Transverse colon (tissue), 4 donors: ENCODE measurements at regions not wholly inside any gene's neighbourhood (a gene's known extent, or its start where the extent isn't known, plus 50 kb on each side); places are given as distances from the start of the nearest gene placed in this dataset.
"Not testable (repeated sequence)": the region's sequence is repeated elsewhere in the genome, so short reads cannot be mapped to it uniquely, and the experiment has no call there.

Experiments used
- DNase-seq: peaks from one replicate; pipeline ENCODE4 v3.0.0-alpha.2; 2019
- H3K27ac ChIP-seq, 4 donors: fragments of 200-600 bp; sonication (generic); 2 replicates each; pipeline ENCODE4 v1.5.1; 2016 to 2018; ENCODE audit warnings: inconsistent platforms in 4 of 4
- H3K27me3 ChIP-seq: fragments of 200-600 bp; sonication (generic); 2 replicates; pipeline ENCODE4 v1.5.1; 2017; ENCODE audit warnings: inconsistent platforms
- H3K36me3 ChIP-seq, 4 donors: fragments of 200-600 bp; sonication (generic); 2 replicates each; pipeline ENCODE4 v1.5.1; 2017 to 2019; ENCODE audit warnings: inconsistent platforms in 4 of 4
- H3K4me1 ChIP-seq, 4 donors: fragments of 200-600 bp; sonication (generic); 2 replicates each; pipeline ENCODE4 v1.5.1; 2017 to 2020; ENCODE audit warnings: inconsistent platforms in 4 of 4
- H3K4me3 ChIP-seq, 4 donors: fragments of 200-600 bp; sonication (generic); 1 replicate in 1 of 4; 2 replicates in 3 of 4; pipeline versions ENCODE4 v1.5.1 to v1.6.1; 2017 to 2019; ENCODE audit warnings: inconsistent platforms in 4 of 4
- H3K9me3 ChIP-seq, 2 donors: fragments of 200-600 bp; sonication (generic); 2 replicates each; pipeline ENCODE4 v1.5.1; 2017 to 2019; ENCODE audit warnings: inconsistent platforms in 2 of 2
- EP300 ChIP-seq: sonication (generic); formaldehyde crosslinking; IDR thresholded peaks from one replicate; pipeline ENCODE4 v1.6.1; 2017; ENCODE audit warnings: antibody characterized with exemption, low read depth
- POLR2A ChIP-seq: fragments of 450-650 bp; IDR thresholded peaks from one replicate; pipeline ENCODE4 v1.6.1; 2016; ENCODE audit warnings: antibody characterized with exemption, mild to moderate bottlenecking, moderate library complexity
- POLR2AphosphoS5 ChIP-seq, 3 donors: sonication (generic); formaldehyde crosslinking; IDR thresholded peaks; one replicate each; pipeline ENCODE4 v1.6.1; 2016; ENCODE audit warnings: antibody characterized with exemption in 3 of 3
- WGBS, 2 donors: methylation state at CpG; one replicate each; pipeline ENCODE4 v1.1.5; 2018; ENCODE audit warnings: low coverage in 1 of 2; 5-methylcytosine and 5-hydroxymethylcytosine counted together
- in situ Hi-C, 4 donors: fragments of 200-750 bp; cut with MboI; loops; one replicate each; pipeline versions ENCODE4 v1.15.0 to v1.15.1; 2017; ENCODE audit warnings: low sequenced_read_pairs in 3 of 4, low pct_ligation_motif_present in 1 of 4, low pct_unique_long_range_greater_than_20kb in 1 of 4
- intact Hi-C: fragments of 100-400 bp; cut with DNase I; formaldehyde crosslinking; loops from one replicate; pipeline ENCODE4 v1.15.1; 2023; ENCODE audit warnings: low total_unique reads
- TF ChIP-seq, protein P1 (sequence below), 5 experiments: fragments of 200-600 bp in 3 of 5; fragments of 450-650 bp in 2 of 5; sonication (generic) in 3 of 5; IDR thresholded peaks; 1 replicate in 2 of 5; 2 replicates in 3 of 5; pipeline ENCODE4 v1.5.1; 2016 to 2017; ENCODE audit warnings: antibody characterized with exemption in 5 of 5, inconsistent platforms in 3 of 5, mild to moderate bottlenecking in 2 of 5, moderate library complexity in 1 of 5

DNA sequence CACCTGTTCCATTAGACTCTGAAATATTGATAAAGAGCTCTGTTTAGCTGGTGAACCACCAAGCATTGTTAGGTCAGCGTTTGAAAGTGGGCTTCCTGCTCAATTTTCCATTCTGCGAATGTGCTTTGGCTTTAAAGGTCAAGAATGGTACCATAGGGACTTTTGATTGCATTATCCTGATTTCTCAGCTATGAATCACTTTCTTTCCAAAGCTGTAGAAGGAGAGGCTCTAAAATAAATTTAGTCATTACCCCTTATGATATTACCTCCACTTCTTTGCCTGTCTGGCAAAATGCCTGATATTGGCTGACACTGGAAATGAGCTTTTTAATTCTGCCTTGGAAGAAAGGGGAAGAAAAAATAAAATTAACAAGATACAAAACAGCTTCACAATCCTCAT lies 237.2 kb upstream of the CTNND2 start:
- 63 to 78% methylated on average over 2 of the region's 2 CpGs for WGBS, 2 donors
- H3K27me3 ChIP-seq: no peaks in the 10 kb centered on the region

DNA sequence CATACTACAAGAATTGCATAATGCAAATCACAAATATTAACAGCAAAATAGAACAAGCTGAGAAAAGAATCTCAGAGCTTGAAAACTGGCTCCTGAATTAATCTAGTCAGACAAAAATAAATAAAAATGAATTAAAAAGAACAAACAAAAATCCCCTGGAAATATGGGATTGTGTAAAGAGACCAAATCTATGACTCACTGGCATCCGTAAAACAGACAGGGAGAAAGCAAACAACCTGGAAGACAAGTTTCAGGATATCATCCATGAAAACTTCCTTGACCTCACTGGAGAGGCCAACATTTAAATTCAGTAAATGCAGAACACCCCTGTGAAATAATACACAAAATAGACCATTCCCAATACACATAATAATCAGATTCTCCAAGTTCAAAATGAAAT lies 229.3 kb upstream of the CTNND2 start:
- TF ChIP-seq, protein P1, sequence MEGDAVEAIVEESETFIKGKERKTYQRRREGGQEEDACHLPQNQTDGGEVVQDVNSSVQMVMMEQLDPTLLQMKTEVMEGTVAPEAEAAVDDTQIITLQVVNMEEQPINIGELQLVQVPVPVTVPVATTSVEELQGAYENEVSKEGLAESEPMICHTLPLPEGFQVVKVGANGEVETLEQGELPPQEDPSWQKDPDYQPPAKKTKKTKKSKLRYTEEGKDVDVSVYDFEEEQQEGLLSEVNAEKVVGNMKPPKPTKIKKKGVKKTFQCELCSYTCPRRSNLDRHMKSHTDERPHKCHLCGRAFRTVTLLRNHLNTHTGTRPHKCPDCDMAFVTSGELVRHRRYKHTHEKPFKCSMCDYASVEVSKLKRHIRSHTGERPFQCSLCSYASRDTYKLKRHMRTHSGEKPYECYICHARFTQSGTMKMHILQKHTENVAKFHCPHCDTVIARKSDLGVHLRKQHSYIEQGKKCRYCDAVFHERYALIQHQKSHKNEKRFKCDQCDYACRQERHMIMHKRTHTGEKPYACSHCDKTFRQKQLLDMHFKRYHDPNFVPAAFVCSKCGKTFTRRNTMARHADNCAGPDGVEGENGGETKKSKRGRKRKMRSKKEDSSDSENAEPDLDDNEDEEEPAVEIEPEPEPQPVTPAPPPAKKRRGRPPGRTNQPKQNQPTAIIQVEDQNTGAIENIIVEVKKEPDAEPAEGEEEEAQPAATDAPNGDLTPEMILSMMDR (IDR thresholded peaks at IDR 0.05): no peak
- TF ChIP-seq EP300: no peak
- no peak for TF ChIP-seq POLR2AphosphoS5 (IDR thresholded peaks at IDR 0.05)
- no peak for TF ChIP-seq POLR2A
- Histone ChIP-seq H3K36me3 (no peaks in the 10 kb centered on the region), H3K27me3 (no peaks in the 10 kb centered on the region), H3K4me3 (no peak overlapping the region), H3K4me1 (no peaks in the 10 kb centered on the region), H3K9me3 (peaks cover 0 to 3% of the 10 kb centered on the region in 2 donors), H3K27ac (no peak overlapping the region)
- intact Hi-C loops: no loop called here
- DNase-seq: no peak
- in situ Hi-C loops: no loop called here
- 0 to 67% methylated on average over 1 of the region's 1 CpG for WGBS, 2 donors

More for the DNA sequence above, 237.2 kb upstream of the CTNND2 start:
- TF ChIP-seq, protein P1 (IDR thresholded peaks at IDR 0.05): no peak
- no peak for TF ChIP-seq POLR2A
- H3K9me3 ChIP-seq: no peaks in the 10 kb centered on the region
- intact Hi-C loops: no loop called here
- no peak overlapping the region for H3K27ac ChIP-seq
- no peaks in the 10 kb centered on the region for H3K36me3 ChIP-seq
- no peaks in the 10 kb centered on the region for H3K4me1 ChIP-seq
- in situ Hi-C loops: no loop called here
- no peak for DNase-seq
- H3K4me3 ChIP-seq: no peak overlapping the region

DNA sequence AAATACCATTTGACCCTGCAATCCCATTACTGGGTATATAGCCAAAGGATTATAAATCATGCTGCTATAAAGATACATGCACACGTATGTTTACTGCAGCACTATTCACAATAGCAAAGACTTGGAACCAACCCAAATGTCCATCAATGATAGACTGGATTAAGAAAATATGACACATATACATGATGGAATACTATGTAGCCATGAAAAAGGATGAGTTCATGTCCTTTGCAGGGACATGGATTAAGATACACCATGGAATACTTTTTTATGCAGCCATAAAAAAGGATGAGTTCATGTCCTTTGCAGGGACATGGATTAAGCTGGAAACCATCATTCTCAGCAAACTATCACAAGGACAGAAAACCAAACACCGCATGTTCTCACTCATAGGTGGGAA lies 226.8 kb upstream of the CTNND2 start:
- H3K27ac ChIP-seq, H3K9me3 ChIP-seq, in situ Hi-C loops, DNase-seq, H3K4me3 ChIP-seq, intact Hi-C loops, H3K4me1 ChIP-seq, H3K36me3 ChIP-seq, H3K27me3 ChIP-seq: not testable (repeated sequence)
- 85 to 88% methylated on average over 1 to 2 of the region's 2 CpGs for WGBS, 2 donors

DNA sequence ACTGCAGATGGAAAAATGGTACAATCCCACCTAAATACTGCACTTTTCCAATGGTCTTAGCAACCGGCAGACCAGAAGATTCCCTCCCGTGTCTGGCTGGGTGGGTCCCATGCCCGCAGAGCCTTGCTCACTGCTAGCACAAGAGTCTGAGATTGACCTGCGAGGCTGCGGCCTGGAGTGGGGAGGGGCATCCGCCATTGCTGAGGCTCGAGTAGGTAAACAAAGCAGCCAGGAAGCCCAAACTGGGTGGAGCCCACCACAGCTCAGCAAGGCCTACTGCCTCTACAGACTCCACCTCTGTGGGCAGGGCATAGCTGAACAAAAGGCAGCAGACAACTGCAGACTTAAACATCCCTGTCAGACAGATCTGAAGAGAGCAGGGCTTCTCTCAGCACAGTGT lies 221.6 kb upstream of the CTNND2 start:
- Histone ChIP-seq H3K9me3 (no peaks in the 10 kb centered on the region), H3K27me3 (no peaks in the 10 kb centered on the region), H3K4me3 (no peak overlapping the region), H3K4me1 (no peaks in the 10 kb centered on the region), H3K27ac (no peak overlapping the region), H3K36me3 (no peaks in the 10 kb centered on the region)
- in situ Hi-C loops: no loop called here
- TF ChIP-seq EP300: no peak
- TF ChIP-seq, protein P1 (IDR thresholded peaks at IDR 0.05): no peak
- TF ChIP-seq POLR2A: no peak
- TF ChIP-seq POLR2AphosphoS5 (IDR thresholded peaks at IDR 0.05): no peak
- DNase-seq: no peak
- intact Hi-C loops: no loop called here
- 89% methylated on average over 7 of the region's 7 CpGs; no CpG with 5 or more reads in 1 of the 2 donors for WGBS, 2 donors

DNA sequence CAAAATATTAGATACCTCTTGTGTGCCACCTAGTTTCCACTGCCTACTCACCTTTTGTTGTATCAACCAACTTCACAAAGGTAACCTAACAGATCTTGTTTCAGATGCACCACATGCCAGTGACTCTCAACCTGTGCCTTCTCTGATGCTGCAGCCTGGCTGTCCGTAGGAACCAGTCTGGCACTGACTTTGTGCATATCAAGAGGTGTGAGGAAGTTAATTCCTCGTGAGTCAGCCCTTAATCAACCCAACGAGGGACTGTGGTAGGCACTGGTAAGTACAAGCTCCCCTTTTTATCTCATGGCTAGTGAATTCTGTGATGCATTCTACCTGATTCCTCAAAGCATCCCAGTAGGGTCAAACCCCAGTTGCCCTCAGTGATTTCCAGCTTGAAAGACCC lies 215.4 kb upstream of the CTNND2 start:
- H3K4me3 ChIP-seq: no peak overlapping the region
- no peak overlapping the region for H3K27ac ChIP-seq
- H3K4me1 ChIP-seq: no peaks in the 10 kb centered on the region
- H3K27me3 ChIP-seq: no peaks in the 10 kb centered on the region
- no peaks in the 10 kb centered on the region for H3K36me3 ChIP-seq
- TF ChIP-seq EP300: no peak
- TF ChIP-seq POLR2A: no peak
- TF ChIP-seq POLR2AphosphoS5 (IDR thresholded peaks at IDR 0.05): no peak
- TF ChIP-seq, protein P1 (IDR thresholded peaks at IDR 0.05): no peak
- H3K9me3 ChIP-seq: no peaks in the 10 kb centered on the region
- intact Hi-C loops: no loop called here
- WGBS, 2 donors: 55 to 69% methylated on average over 3 of the region's 3 CpGs
- in situ Hi-C loops: no loop called here
- DNase-seq: no peak
